ENCODE measurements at regions not wholly inside any gene's neighbourhood (a gene's known extent, or its start where the extent isn't known, plus 50 kb on each side); places are given as distances from the start of the nearest gene placed in this dataset.

- Histone ChIP-seq H3K9me3 (no peaks in the 10 kb centered on the region), H3K27me3 (no peaks in the 10 kb centered on the region), H3K4me1 (no peaks in the 10 kb centered on the region), H3K4me3 (no peak overlapping the region), H3K27ac (no peak overlapping the region), H3K36me3 (no peaks in the 10 kb centered on the region)
- 21% methylated on average over 4 of the region's 4 CpGs; no CpG with 5 or more reads in 1 of the 2 donors for WGBS, 2 donors (ENCODE audit: low coverage in 1 of 2)
- in situ Hi-C loops (cut with MboI; ENCODE audit: low pct_ligation_motif_present in 1 of 4, low pct_unique_long_range_greater_than_20kb in 1 of 4, low sequenced_read_pairs in 3 of 4) (no loop called here), intact Hi-C loops (cut with DNase I; ENCODE audit: low total_unique reads) (no loop called here)
- DNase-seq, result no peak
- TF ChIP-seq POLR2A (IDR thresholded peaks at IDR 0.05), result no peak
- TF ChIP-seq POLR2AphosphoS5 (IDR thresholded peaks at IDR 0.05), result no peak
- no peak for TF ChIP-seq EP300 (IDR thresholded peaks at IDR 0.05; ENCODE audit: low read depth)
- TF ChIP-seq, protein P1, sequence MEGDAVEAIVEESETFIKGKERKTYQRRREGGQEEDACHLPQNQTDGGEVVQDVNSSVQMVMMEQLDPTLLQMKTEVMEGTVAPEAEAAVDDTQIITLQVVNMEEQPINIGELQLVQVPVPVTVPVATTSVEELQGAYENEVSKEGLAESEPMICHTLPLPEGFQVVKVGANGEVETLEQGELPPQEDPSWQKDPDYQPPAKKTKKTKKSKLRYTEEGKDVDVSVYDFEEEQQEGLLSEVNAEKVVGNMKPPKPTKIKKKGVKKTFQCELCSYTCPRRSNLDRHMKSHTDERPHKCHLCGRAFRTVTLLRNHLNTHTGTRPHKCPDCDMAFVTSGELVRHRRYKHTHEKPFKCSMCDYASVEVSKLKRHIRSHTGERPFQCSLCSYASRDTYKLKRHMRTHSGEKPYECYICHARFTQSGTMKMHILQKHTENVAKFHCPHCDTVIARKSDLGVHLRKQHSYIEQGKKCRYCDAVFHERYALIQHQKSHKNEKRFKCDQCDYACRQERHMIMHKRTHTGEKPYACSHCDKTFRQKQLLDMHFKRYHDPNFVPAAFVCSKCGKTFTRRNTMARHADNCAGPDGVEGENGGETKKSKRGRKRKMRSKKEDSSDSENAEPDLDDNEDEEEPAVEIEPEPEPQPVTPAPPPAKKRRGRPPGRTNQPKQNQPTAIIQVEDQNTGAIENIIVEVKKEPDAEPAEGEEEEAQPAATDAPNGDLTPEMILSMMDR (IDR thresholded peaks at IDR 0.05), result no peak
Measured at GRCh38 chr6:99219788-99220187, 129.7 kb downstream of the FAXC start.

- intact Hi-C loops (cut with DNase I; ENCODE audit: low total_unique reads), result no loop called here
- Histone ChIP-seq H3K9me3 (no peaks in the 10 kb centered on the region), H3K4me1 (no peaks in the 10 kb centered on the region), H3K36me3 (no peaks in the 10 kb centered on the region), H3K27ac (no peak overlapping the region), H3K4me3 (no peak overlapping the region), H3K27me3 (no peaks in the 10 kb centered on the region)
- 25% methylated on average over 6 of the region's 6 CpGs; no CpG with 5 or more reads in 1 of the 2 donors for whole genome bisulfite sequencing, 2 donors (ENCODE audit: low coverage in 1 of 2)
- in situ Hi-C loops (cut with MboI; ENCODE audit: low pct_ligation_motif_present in 1 of 4, low pct_unique_long_range_greater_than_20kb in 1 of 4, low sequenced_read_pairs in 3 of 4), result no loop called here
- DNase-seq, result no peak
- TF ChIP-seq EP300 (IDR thresholded peaks at IDR 0.05; ENCODE audit: low read depth) (no peak), POLR2A (IDR thresholded peaks at IDR 0.05) (no peak), POLR2AphosphoS5 (IDR thresholded peaks at IDR 0.05) (no peak)
- TF ChIP-seq, protein P1 (IDR thresholded peaks at IDR 0.05), result no peak
Measured at GRCh38 chr6:99216959-99217358, 132.5 kb downstream of the FAXC start.

- 56 to 71% methylated on average over 1 to 2 of the region's 2 CpGs for WGBS, 2 donors (ENCODE audit: low coverage in 1 of 2)
- no peaks in the 10 kb centered on the region for H3K36me3 ChIP-seq
Measured at GRCh38 chr6:99195986-99196655, 153.4 kb downstream of the FAXC start.

DNA sequence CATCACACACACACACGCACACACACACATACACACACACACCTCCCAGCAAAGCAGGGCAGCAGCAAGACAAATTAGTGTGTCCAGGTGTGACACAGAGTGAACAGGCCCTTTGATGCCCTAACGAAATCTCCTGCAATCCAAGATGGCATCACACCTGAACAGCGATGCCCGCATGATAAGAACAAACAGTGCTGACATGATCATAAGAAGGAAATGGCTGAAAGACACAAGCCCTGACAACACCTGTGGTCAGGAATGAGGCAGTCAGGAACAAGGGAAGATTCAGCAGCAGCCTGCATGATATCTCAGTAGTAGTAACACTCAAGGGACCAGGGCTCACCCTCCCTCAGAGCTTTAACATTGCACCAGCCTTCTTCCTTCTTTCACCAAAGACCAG is 156.9 kb downstream of the FAXC start:
- Histone ChIP-seq H3K9me3 (no peaks in the 10 kb centered on the region), H3K4me1 (no peaks in the 10 kb centered on the region), H3K27me3 (no peaks in the 10 kb centered on the region), H3K4me3 (no peak overlapping the region), H3K27ac (no peak overlapping the region), H3K36me3 (no peaks in the 10 kb centered on the region)
- TF ChIP-seq EP300 (IDR thresholded peaks at IDR 0.05; ENCODE audit: low read depth) (no peak), POLR2A (IDR thresholded peaks at IDR 0.05) (no peak), POLR2AphosphoS5 (IDR thresholded peaks at IDR 0.05) (no peak)
- TF ChIP-seq, protein P1 (IDR thresholded peaks at IDR 0.05), result no peak
- intact Hi-C loops (cut with DNase I; ENCODE audit: low total_unique reads) (no loop called here), in situ Hi-C loops (cut with MboI; ENCODE audit: low pct_ligation_motif_present in 1 of 4, low pct_unique_long_range_greater_than_20kb in 1 of 4, low sequenced_read_pairs in 3 of 4) (no loop called here)
- no peak for DNase-seq
- 85% methylated on average over 4 of the region's 4 CpGs; no CpG with 5 or more reads in 1 of the 2 donors for WGBS, 2 donors (ENCODE audit: low coverage in 1 of 2)

More at GRCh38 chr6:99195986-99196655, 153.4 kb downstream of the FAXC start:
- in situ Hi-C loops (cut with MboI; ENCODE audit: low pct_ligation_motif_present in 1 of 4, low pct_unique_long_range_greater_than_20kb in 1 of 4, low sequenced_read_pairs in 3 of 4), result no loop called here
- Histone ChIP-seq H3K27me3 (no peaks in the 10 kb centered on the region), H3K9me3 (no peaks in the 10 kb centered on the region), H3K27ac (no peak overlapping the region), H3K4me1 (no peaks in the 10 kb centered on the region), H3K4me3 (no peak overlapping the region)
- DNase-seq, result no peak
- no peak for TF ChIP-seq POLR2AphosphoS5 (IDR thresholded peaks at IDR 0.05)
- no peak for TF ChIP-seq EP300 (IDR thresholded peaks at IDR 0.05; ENCODE audit: low read depth)
- no peak for TF ChIP-seq POLR2A (IDR thresholded peaks at IDR 0.05)
- TF ChIP-seq, protein P1 (IDR thresholded peaks at IDR 0.05), result no peak
- intact Hi-C loops (cut with DNase I; ENCODE audit: low total_unique reads), result no loop called here

Measured in transverse colon (tissue), 4 donors.